ENCODE measurements at regions not wholly inside any gene's neighbourhood (a gene's known extent, or its start where the extent isn't known, plus 50 kb on each side); places are given as distances from the start of the nearest gene placed in this dataset.

- H3K4me2 ChIP-seq (ENCODE audit: unreplicated experiment), result no peak overlapping the region
- in situ Hi-C loops (cut with MboI), result no loop called here
- H3K9me3 ChIP-seq (ENCODE audit: low read depth), result no peaks in the 10 kb centered on the region
- no peak overlapping the region for H3K27ac ChIP-seq
- no peak for DNase-seq
- H3K4me1 ChIP-seq (ENCODE audit: insufficient read depth), result no peaks in the 10 kb centered on the region
- no peaks in the 10 kb centered on the region for H3K9me2 ChIP-seq (ENCODE audit: insufficient read depth)
- H3K9ac ChIP-seq, result no peak overlapping the region
- H3K27me3 ChIP-seq (replicated peaks; ENCODE audit: insufficient read depth), result no peaks in the 10 kb centered on the region
- H3F3A ChIP-seq (ENCODE audit: insufficient read depth), result no peaks in the 10 kb centered on the region
- H4K20me1 ChIP-seq (ENCODE audit: insufficient read depth), result no peaks in the 10 kb centered on the region
- no peaks in the 10 kb centered on the region for H3K36me3 ChIP-seq (ENCODE audit: low read depth)
- TF ChIP-seq EZH2 (IDR thresholded peaks at IDR 0.05; ENCODE audit: insufficient read depth, poor library complexity, severe bottlenecking), result no peak
- TF ChIP-seq EZH2phosphoT487 (IDR thresholded peaks at IDR 0.05; ENCODE audit: insufficient read depth, low read depth), result no peak
- WGBS, 2 experiments (ENCODE audit: low coverage in 1 of 2, low lambda C conversion rate in 2 of 2, missing lambda C conversion rate in 2 of 2), result 87 to 91% methylated on average over 3 of the region's 3 CpGs
- H3K79me2 ChIP-seq (ENCODE audit: insufficient read depth), result no peaks in the 10 kb centered on the region
- H3K4me3 ChIP-seq, result no peak overlapping the region
- no peak overlapping the region for H2AFZ ChIP-seq
Observed at GRCh38 chr1:98352378-98352777, 309.1 kb upstream of the SNX7 start.

- H3K4me3 ChIP-seq, result no peak overlapping the region
- no peaks in the 10 kb centered on the region for H3F3A ChIP-seq (ENCODE audit: insufficient read depth)
- TF ChIP-seq EZH2phosphoT487 (IDR thresholded peaks at IDR 0.05; ENCODE audit: insufficient read depth, low read depth), result no peak
- no peak for TF ChIP-seq EZH2 (IDR thresholded peaks at IDR 0.05; ENCODE audit: insufficient read depth, poor library complexity, severe bottlenecking)
- H3K4me2 ChIP-seq (ENCODE audit: unreplicated experiment), result no peak overlapping the region
- no peak for DNase-seq
- H3K36me3 ChIP-seq (ENCODE audit: low read depth), result no peaks in the 10 kb centered on the region
- no peak overlapping the region for H3K9ac ChIP-seq
- H3K4me1 ChIP-seq (ENCODE audit: insufficient read depth), result no peaks in the 10 kb centered on the region
- H3K79me2 ChIP-seq (ENCODE audit: insufficient read depth), result no peaks in the 10 kb centered on the region
- 73 to 78% methylated on average over 5 of the region's 5 CpGs for WGBS, 2 experiments (ENCODE audit: low coverage in 1 of 2, low lambda C conversion rate in 2 of 2, missing lambda C conversion rate in 2 of 2)
- in situ Hi-C loops (cut with MboI), result no loop called here
- no peaks in the 10 kb centered on the region for H3K27me3 ChIP-seq (replicated peaks; ENCODE audit: insufficient read depth)
- H3K9me2 ChIP-seq (ENCODE audit: insufficient read depth), result no peaks in the 10 kb centered on the region
- no peak overlapping the region for H2AFZ ChIP-seq
- H3K27ac ChIP-seq, result no peak overlapping the region
- no peaks in the 10 kb centered on the region for H3K9me3 ChIP-seq (ENCODE audit: low read depth)
- no peaks in the 10 kb centered on the region for H4K20me1 ChIP-seq (ENCODE audit: insufficient read depth)
Observed at GRCh38 chr1:98351561-98351960, 310.0 kb upstream of the SNX7 start.

- TF ChIP-seq EZH2 (IDR thresholded peaks at IDR 0.05; ENCODE audit: insufficient read depth, poor library complexity, severe bottlenecking), result no peak
- TF ChIP-seq EZH2phosphoT487 (IDR thresholded peaks at IDR 0.05; ENCODE audit: insufficient read depth, low read depth), result no peak
- DNase-seq, result no peak
- Histone ChIP-seq H3K9ac (no peak overlapping the region), H2AFZ (no peak overlapping the region), H3K27me3 (replicated peaks; ENCODE audit: insufficient read depth) (no peaks in the 10 kb centered on the region), H3K4me1 (ENCODE audit: insufficient read depth) (no peaks in the 10 kb centered on the region), H3K9me3 (ENCODE audit: low read depth) (no peaks in the 10 kb centered on the region), H3K4me2 (ENCODE audit: unreplicated experiment) (no peak overlapping the region), H3K9me2 (ENCODE audit: insufficient read depth) (no peaks in the 10 kb centered on the region), H3K4me3 (no peak overlapping the region), H3F3A (ENCODE audit: insufficient read depth) (no peaks in the 10 kb centered on the region), H3K27ac (no peak overlapping the region), H3K79me2 (ENCODE audit: insufficient read depth) (no peaks in the 10 kb centered on the region), H3K36me3 (ENCODE audit: low read depth) (no peaks in the 10 kb centered on the region), H4K20me1 (ENCODE audit: insufficient read depth) (no peaks in the 10 kb centered on the region)
- 70 to 79% methylated on average over 2 of the region's 2 CpGs for WGBS, 2 experiments (ENCODE audit: low coverage in 1 of 2, low lambda C conversion rate in 2 of 2, missing lambda C conversion rate in 2 of 2)
- in situ Hi-C loops (cut with MboI), result no loop called here
Observed at GRCh38 chr1:98345417-98345816, 316.1 kb upstream of the SNX7 start.

GRCh38 chr1:98344731-98345130, 316.8 kb upstream of the SNX7 start:
- Histone ChIP-seq H3K36me3 (ENCODE audit: low read depth) (no peaks in the 10 kb centered on the region), H3K4me2 (ENCODE audit: unreplicated experiment) (no peak overlapping the region), H4K20me1 (ENCODE audit: insufficient read depth) (no peaks in the 10 kb centered on the region), H3K4me3 (no peak overlapping the region), H3F3A (ENCODE audit: insufficient read depth) (no peaks in the 10 kb centered on the region), H3K9me3 (ENCODE audit: low read depth) (no peaks in the 10 kb centered on the region), H3K4me1 (ENCODE audit: insufficient read depth) (no peaks in the 10 kb centered on the region), H3K9me2 (ENCODE audit: insufficient read depth) (no peaks in the 10 kb centered on the region), H3K9ac (no peak overlapping the region), H3K79me2 (ENCODE audit: insufficient read depth) (no peaks in the 10 kb centered on the region), H3K27ac (no peak overlapping the region), H3K27me3 (replicated peaks; ENCODE audit: insufficient read depth) (no peaks in the 10 kb centered on the region), H2AFZ (no peak overlapping the region)
- in situ Hi-C loops (cut with MboI), result no loop called here
- DNase-seq, result no peak
- no peak for TF ChIP-seq EZH2 (IDR thresholded peaks at IDR 0.05; ENCODE audit: insufficient read depth, poor library complexity, severe bottlenecking)
- TF ChIP-seq EZH2phosphoT487 (IDR thresholded peaks at IDR 0.05; ENCODE audit: insufficient read depth, low read depth), result no peak
- WGBS, 2 experiments (ENCODE audit: low coverage in 1 of 2, low lambda C conversion rate in 2 of 2, missing lambda C conversion rate in 2 of 2), result 76 to 81% methylated on average over 3 of the region's 3 CpGs

GRCh38 chr1:98342566-98342965, 319.0 kb upstream of the SNX7 start:
- Histone ChIP-seq H3K36me3 (ENCODE audit: low read depth) (no peaks in the 10 kb centered on the region), H3F3A (ENCODE audit: insufficient read depth) (no peaks in the 10 kb centered on the region), H3K27me3 (replicated peaks; ENCODE audit: insufficient read depth) (no peaks in the 10 kb centered on the region), H4K20me1 (ENCODE audit: insufficient read depth) (no peaks in the 10 kb centered on the region), H3K27ac (no peak overlapping the region), H3K79me2 (ENCODE audit: insufficient read depth) (no peaks in the 10 kb centered on the region), H2AFZ (0 out of 2 replicates have a peak overlapping the region, but pooled peaks have one; percentile 3), H3K4me3 (no peak overlapping the region), H3K9me2 (ENCODE audit: insufficient read depth) (no peaks in the 10 kb centered on the region), H3K9me3 (ENCODE audit: low read depth) (no peaks in the 10 kb centered on the region), H3K4me1 (ENCODE audit: insufficient read depth) (no peaks in the 10 kb centered on the region), H3K9ac (no peak overlapping the region), H3K4me2 (ENCODE audit: unreplicated experiment) (no peak overlapping the region)
- WGBS, 2 experiments (ENCODE audit: low coverage in 1 of 2, low lambda C conversion rate in 2 of 2, missing lambda C conversion rate in 2 of 2), result 71 to 84% methylated on average over 1 of the region's 1 CpG
- in situ Hi-C loops (cut with MboI), result no loop called here
- DNase-seq, result peak; percentile 51
- TF ChIP-seq EZH2phosphoT487 (IDR thresholded peaks at IDR 0.05; ENCODE audit: insufficient read depth, low read depth) (no peak), EZH2 (IDR thresholded peaks at IDR 0.05; ENCODE audit: insufficient read depth, poor library complexity, severe bottlenecking) (no peak)
